HEK293 (cell line): ENCODE measurements at regions not wholly inside any gene's neighbourhood (a gene's known extent, or its start where the extent isn't known, plus 50 kb on each side); places are given as distances from the start of the nearest gene placed in this dataset.

Source experiments
- CTCF ChIA-PET: fragments of 350-600 bp; formaldehyde crosslinking; extraction: SDS; loops from one replicate; lab custom pipeline; 2021; ENCODE audit warnings: antibody characterized with exemption; lab: Yijun Ruan, JAX
- POLR2A ChIA-PET: fragments of 300-600 bp; formaldehyde crosslinking; extraction: SDS; loops from one replicate; lab custom pipeline; 2020; ENCODE audit warnings: antibody characterized with exemption, inconsistent platforms; lab: Yijun Ruan, JAX
- H3K27ac ChIP-seq: fragments of 200-500 bp; sonication (Bioruptor generic); 2 replicates; pipeline ENCODE4 v1.5.1; 2014; ENCODE audit warnings: low read depth, low read length, control low read depth, inconsistent platforms; ENCODE audit errors: extremely low read depth
- H3K36me3 ChIP-seq, 2 experiments: fragments of 200-500 bp in 1 of 2; sonication (Bioruptor generic) in 1 of 2; 1 replicate in 1 of 2; 2 replicates in 1 of 2; pipeline ENCODE4 v1.5.1; 2014 to 2017; ENCODE audit warnings: inconsistent platforms in 2 of 2, low read length in 2 of 2; ENCODE audit not compliant: control insufficient read depth in 2 of 2, insufficient read depth in 1 of 2
- H3K4me1 ChIP-seq: fragments of 200-500 bp; sonication (Bioruptor generic); 2 replicates; pipeline ENCODE4 v1.5.1; 2014; ENCODE audit warnings: mild to moderate bottlenecking, low read length, inconsistent platforms; ENCODE audit not compliant: control insufficient read depth, insufficient read depth
- H3K4me3 ChIP-seq: 2 replicates; pipeline ENCODE4 v1.5.1; 2011; ENCODE audit warnings: low read depth, mild to moderate bottlenecking, control low read depth, low read length, moderate library complexity
- H3K9me3 ChIP-seq: fragments of 200-500 bp; sonication (Bioruptor generic); 2 replicates; pipeline ENCODE4 v1.5.1; 2014; ENCODE audit warnings: low read depth, low read length, inconsistent platforms; ENCODE audit not compliant: control insufficient read depth, insufficient read depth
- AEBP2 ChIP-seq: fragments of 450-650 bp; formaldehyde crosslinking; IDR thresholded peaks from 2 replicates; pipeline ENCODE4 v1.5.1; 2016; ENCODE audit warnings: missing biosample characterization, missing genetic modification characterization, borderline replicate concordance
- GFI1B ChIP-seq: fragments of 450-650 bp; formaldehyde crosslinking; IDR thresholded peaks from 2 replicates; pipeline ENCODE4 v1.5.1; 2016; ENCODE audit warnings: missing biosample characterization, missing genetic modification characterization
- HOXD13 ChIP-seq: sonication (generic); formaldehyde crosslinking; IDR thresholded peaks from 2 replicates; pipeline ENCODE4 v1.8.0; 2022; ENCODE audit warnings: missing genetic modification reagents, borderline replicate concordance
- IKZF3 ChIP-seq: fragments of 450-650 bp; IDR thresholded peaks from 2 replicates; pipeline ENCODE4 v1.5.0; 2018; ENCODE audit warnings: missing biosample characterization, mild to moderate bottlenecking, missing genetic modification characterization, moderate library complexity
- KLF10 ChIP-seq: fragments of 450-650 bp; IDR thresholded peaks from 2 replicates; pipeline ENCODE4 v1.5.1; 2018; ENCODE audit warnings: missing biosample characterization, mild to moderate bottlenecking, missing genetic modification characterization
- KLF17 ChIP-seq: fragments of 450-650 bp; formaldehyde crosslinking; IDR thresholded peaks from 2 replicates; pipeline ENCODE4 v1.5.1; 2016; ENCODE audit warnings: missing biosample characterization, missing genetic modification characterization
- SCRT2 ChIP-seq: fragments of 450-650 bp; formaldehyde crosslinking; IDR thresholded peaks from 2 replicates; pipeline ENCODE4 v1.5.1; 2016; ENCODE audit warnings: missing biosample characterization, missing genetic modification characterization
- SP2 ChIP-seq: fragments of 450-650 bp; formaldehyde crosslinking; IDR thresholded peaks from 2 replicates; pipeline ENCODE4 v1.5.1; 2016; ENCODE audit warnings: missing biosample characterization, missing genetic modification characterization
- TCF7L2 ChIP-seq: IDR thresholded peaks from 2 replicates; pipeline ENCODE4 v1.6.1; 2011; ENCODE audit warnings: low read depth, mild to moderate bottlenecking, inconsistent platforms, low read length, moderate library complexity, borderline replicate concordance
- TSHZ1 ChIP-seq: fragments of 450-650 bp; formaldehyde crosslinking; IDR thresholded peaks from 2 replicates; pipeline ENCODE4 v1.5.1; 2016; ENCODE audit warnings: missing biosample characterization, missing genetic modification characterization, borderline replicate concordance
- ZBTB21 ChIP-seq: fragments of 450-650 bp; formaldehyde crosslinking; IDR thresholded peaks from 2 replicates; pipeline ENCODE4 v1.5.1; 2017; ENCODE audit warnings: missing biosample characterization, missing genetic modification characterization
- ZFP3 ChIP-seq: fragments of 450-650 bp; formaldehyde crosslinking; IDR thresholded peaks from 2 replicates; pipeline ENCODE4 v1.5.1; 2016; ENCODE audit warnings: low read depth, missing biosample characterization, missing genetic modification characterization
- ZNF114 ChIP-seq: fragments of 450-650 bp; formaldehyde crosslinking; IDR thresholded peaks from 2 replicates; pipeline ENCODE4 v1.5.0; 2017; ENCODE audit warnings: missing biosample characterization, missing genetic modification characterization
- ZNF138 ChIP-seq: fragments of 450-650 bp; formaldehyde crosslinking; IDR thresholded peaks from 2 replicates; pipeline ENCODE4 v1.5.1; 2016; ENCODE audit warnings: missing biosample characterization, missing genetic modification characterization, borderline replicate concordance
- ZNF157 ChIP-seq: fragments of 450-650 bp; formaldehyde crosslinking; IDR thresholded peaks from 2 replicates; pipeline ENCODE4 v1.5.1; 2016; ENCODE audit warnings: missing biosample characterization, missing genetic modification characterization
- ZNF2 ChIP-seq: fragments of 450-650 bp; formaldehyde crosslinking; IDR thresholded peaks from 2 replicates; pipeline ENCODE4 v1.5.1; 2016; ENCODE audit warnings: missing biosample characterization, missing genetic modification characterization
- ZNF202 ChIP-seq: fragments of 450-650 bp; formaldehyde crosslinking; IDR thresholded peaks from 2 replicates; pipeline ENCODE4 v1.5.1; 2016; ENCODE audit warnings: missing biosample characterization, missing genetic modification characterization, borderline replicate concordance
- ZNF239 ChIP-seq: fragments of 450-650 bp; formaldehyde crosslinking; IDR thresholded peaks from 2 replicates; pipeline ENCODE4 v1.5.1; 2016; ENCODE audit warnings: missing biosample characterization, missing genetic modification characterization
- ZNF341 ChIP-seq: fragments of 450-650 bp; formaldehyde crosslinking; IDR thresholded peaks from 2 replicates; pipeline ENCODE4; 2016; ENCODE audit warnings: low read depth, missing biosample characterization, missing genetic modification characterization
- ZNF350 ChIP-seq: fragments of 450-650 bp; formaldehyde crosslinking; IDR thresholded peaks from 2 replicates; pipeline ENCODE4 v1.5.0; 2017; ENCODE audit warnings: missing biosample characterization, mild to moderate bottlenecking, missing genetic modification characterization
- ZNF433 ChIP-seq: fragments of 450-650 bp; formaldehyde crosslinking; IDR thresholded peaks from 2 replicates; pipeline ENCODE4 v1.5.1; 2016; ENCODE audit warnings: missing biosample characterization, missing genetic modification characterization, low read depth
- ZNF48 ChIP-seq: fragments of 450-650 bp; formaldehyde crosslinking; IDR thresholded peaks from 2 replicates; pipeline ENCODE4 v1.5.1; 2016; ENCODE audit warnings: missing biosample characterization, missing genetic modification characterization
- ZNF549 ChIP-seq: fragments of 450-650 bp; IDR thresholded peaks from 2 replicates; pipeline ENCODE4 v1.5.1; 2018; ENCODE audit warnings: missing biosample characterization, missing genetic modification characterization, mild to moderate bottlenecking, inconsistent platforms, moderate library complexity
- ZNF624 ChIP-seq: fragments of 450-650 bp; formaldehyde crosslinking; IDR thresholded peaks from 2 replicates; pipeline ENCODE4 v1.5.1; 2017; ENCODE audit warnings: missing biosample characterization, missing genetic modification characterization
- ZNF704 ChIP-seq: fragments of 450-650 bp; formaldehyde crosslinking; IDR thresholded peaks from 2 replicates; pipeline ENCODE4 v1.5.1; 2016; ENCODE audit warnings: missing biosample characterization, missing genetic modification characterization
- ZNF768 ChIP-seq: fragments of 450-650 bp; formaldehyde crosslinking; IDR thresholded peaks from 2 replicates; pipeline ENCODE4 v1.5.1; 2018; ENCODE audit warnings: missing biosample characterization, mild to moderate bottlenecking, missing genetic modification characterization

DNA sequence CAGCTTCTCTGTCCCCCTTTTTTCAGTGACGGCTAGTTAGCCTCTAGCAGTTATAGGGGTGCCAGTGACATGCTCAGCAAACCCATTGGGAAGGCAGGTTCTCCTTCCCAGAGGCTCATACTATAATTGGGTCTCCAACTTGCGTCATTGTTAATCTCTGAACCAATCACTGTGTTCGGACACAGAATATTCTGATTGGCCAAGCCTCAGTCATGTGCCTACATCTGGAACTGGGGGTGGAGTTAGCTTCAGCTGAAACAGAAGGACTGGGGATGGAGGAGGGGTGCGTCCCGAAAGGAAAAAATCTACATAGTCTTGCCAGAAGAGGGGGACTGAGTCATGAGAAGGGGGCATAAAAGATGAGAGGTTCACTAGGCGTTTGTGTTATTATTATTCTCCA is 165.6 kb downstream of the SUDS3 start (continued):
- TF ChIP-seq ZNF704 (tag by site-specific recombination) (no peak), SP2 (tag by site-specific recombination) (no peak), ZNF768 (tag by site-specific recombination) (no peak), ZNF341 (tag by site-specific recombination) (no peak)
- TF ChIP-seq, all 188 proteins: peak for 0

DNA sequence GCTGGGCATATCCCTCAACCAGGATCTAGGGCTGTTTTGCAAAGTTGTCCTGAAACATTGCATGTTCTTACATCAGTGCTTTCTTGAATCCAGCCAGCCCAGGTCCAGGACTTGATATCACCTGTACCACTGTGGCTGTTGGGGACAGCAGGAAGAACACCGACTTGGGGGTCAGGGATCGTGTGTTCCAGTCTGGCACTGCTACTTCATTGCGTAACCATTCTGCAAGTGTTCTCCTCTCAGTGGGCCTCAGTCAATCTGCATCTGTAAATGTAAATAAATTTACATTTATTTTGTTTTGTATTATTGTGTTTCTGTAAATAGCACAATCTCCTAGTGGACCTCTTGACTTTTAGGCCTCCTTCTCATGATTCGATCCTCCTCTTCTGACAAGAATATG is 167.3 kb downstream of the SUDS3 start:
- Histone ChIP-seq H3K4me1 (no peaks in the 10 kb centered on the region), H3K4me3 (no peak overlapping the region), H3K9me3 (no peaks in the 10 kb centered on the region), H3K36me3 (no peaks in the 10 kb centered on the region), H3K27ac (no peak overlapping the region)
- CTCF ChIA-PET = no interaction called here
- POLR2A ChIA-PET = no interaction called here
- TF ChIP-seq AEBP2 (tag by site-specific recombination) (no peak), ZNF433 (tag by site-specific recombination) (no peak), HOXD13 (CRISPR knock-in tag) (no peak), ZNF624 (tag by site-specific recombination) (no peak), ZNF157 (tag by site-specific recombination) (no peak), TCF7L2 (no peak), ZBTB21 (tag by site-specific recombination) (no peak), IKZF3 (tag by site-specific recombination) (no peak), KLF10 (tag by site-specific recombination) (no peak), ZNF48 (tag by site-specific recombination) (no peak), ZNF239 (tag by site-specific recombination) (no peak), GFI1B (tag by site-specific recombination) (no peak), ZNF202 (tag by site-specific recombination) (no peak)

GRCh38 chr12:118544569-118544968 is 168.2 kb downstream of the SUDS3 start:
- Histone ChIP-seq H3K4me1 (no peaks in the 10 kb centered on the region), H3K27ac (no peak overlapping the region), H3K4me3 (no peak overlapping the region), H3K36me3 (no peaks in the 10 kb centered on the region), H3K9me3 (no peaks in the 10 kb centered on the region)
- TF ChIP-seq ZNF2 (tag by site-specific recombination) (no peak), ZNF350 (tag by site-specific recombination) (no peak), ZNF48 (tag by site-specific recombination) (no peak), TSHZ1 (no peak), ZNF138 (no peak), SCRT2 (tag by site-specific recombination) (no peak), KLF17 (tag by site-specific recombination) (no peak), ZNF114 (tag by site-specific recombination) (no peak), ZNF549 (tag by site-specific recombination) (no peak), ZFP3 (tag by site-specific recombination) (no peak)
- POLR2A ChIA-PET = no interaction called here
- CTCF ChIA-PET = no interaction called here
